ENCODE measurements at regions not wholly inside any gene's neighbourhood (a gene's known extent, or its start where the extent isn't known, plus 50 kb on each side); places are given as distances from the start of the nearest gene placed in this dataset.
"Not testable (repeated sequence)": the region's sequence is repeated elsewhere in the genome, so short reads cannot be mapped to it uniquely, and the experiment has no call there.

DNA sequence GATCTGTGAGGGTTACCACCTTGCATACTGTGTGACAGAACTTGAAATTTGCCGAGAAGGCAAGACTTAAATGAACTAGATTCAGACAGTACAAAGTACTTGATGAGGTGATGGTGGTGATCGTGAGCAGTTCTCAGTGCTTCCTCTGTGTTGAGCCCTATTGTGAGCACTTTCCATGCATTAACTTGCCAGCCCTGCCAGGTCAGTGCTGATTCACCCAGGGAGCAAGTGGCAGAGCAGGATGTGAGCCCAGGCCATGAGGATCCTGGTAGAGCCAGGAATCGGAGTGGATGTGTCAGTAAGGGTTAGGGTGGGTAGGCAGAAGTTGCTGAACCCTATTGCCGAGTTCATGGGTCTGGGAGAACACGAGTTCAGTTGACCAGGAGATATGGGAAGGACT lies 4545.7 kb upstream of the TPTE start:
- not testable (repeated sequence) for DNase-seq (ENCODE audit: low read depth)

DNA sequence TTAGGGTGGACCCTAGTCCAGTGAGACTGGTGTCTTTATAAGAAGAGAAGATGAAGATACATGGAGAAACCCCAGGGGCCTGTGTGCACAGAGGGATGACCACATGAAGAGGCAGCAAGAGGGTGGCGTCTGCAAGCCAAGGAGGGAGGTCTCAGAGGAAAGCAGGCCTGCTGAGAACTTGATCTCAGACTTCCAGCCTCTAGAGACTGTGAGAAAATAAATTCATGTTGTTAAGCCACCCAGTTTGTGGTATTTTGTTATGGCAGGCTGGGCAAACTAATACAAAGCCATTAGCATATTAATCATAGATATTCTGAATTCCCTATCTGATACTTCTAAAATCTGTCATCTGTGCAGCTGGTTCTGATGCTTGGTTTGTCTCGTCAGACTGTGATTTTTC lies 4523.8 kb upstream of the TPTE start:
- not testable (repeated sequence) for DNase-seq (ENCODE audit: low read depth)

- DNase-seq (ENCODE audit: low read depth) = not testable (repeated sequence)
Observed at GRCh38 chr21:6015422-6016057, 4505.8 kb upstream of the TPTE start.

DNA sequence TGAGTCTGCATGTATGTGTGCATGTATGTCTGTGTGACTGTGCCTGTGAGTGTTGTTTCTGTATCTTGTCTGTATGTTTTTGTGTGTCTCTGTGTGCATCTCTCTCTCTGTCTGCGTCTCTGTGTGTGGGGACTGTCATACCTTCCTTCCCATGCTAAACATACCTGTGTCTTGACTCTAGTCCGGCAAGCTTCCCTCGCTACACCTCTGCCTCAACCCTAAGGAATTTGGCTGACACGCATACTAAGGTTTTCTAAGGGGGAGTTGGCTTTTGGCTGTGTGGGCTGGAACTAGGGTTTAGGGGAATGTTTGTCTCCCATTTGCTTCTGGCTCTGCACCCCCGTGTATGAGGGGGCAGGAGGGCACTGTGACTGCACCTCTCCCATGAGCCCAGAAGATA lies 4500.9 kb upstream of the TPTE start:
- not testable (repeated sequence) for DNase-seq (ENCODE audit: low read depth)

GRCh38 chr21:6020953-6021716 lies 4500.2 kb upstream of the TPTE start:
- not testable (repeated sequence) for DNase-seq (ENCODE audit: low read depth)

DNA sequence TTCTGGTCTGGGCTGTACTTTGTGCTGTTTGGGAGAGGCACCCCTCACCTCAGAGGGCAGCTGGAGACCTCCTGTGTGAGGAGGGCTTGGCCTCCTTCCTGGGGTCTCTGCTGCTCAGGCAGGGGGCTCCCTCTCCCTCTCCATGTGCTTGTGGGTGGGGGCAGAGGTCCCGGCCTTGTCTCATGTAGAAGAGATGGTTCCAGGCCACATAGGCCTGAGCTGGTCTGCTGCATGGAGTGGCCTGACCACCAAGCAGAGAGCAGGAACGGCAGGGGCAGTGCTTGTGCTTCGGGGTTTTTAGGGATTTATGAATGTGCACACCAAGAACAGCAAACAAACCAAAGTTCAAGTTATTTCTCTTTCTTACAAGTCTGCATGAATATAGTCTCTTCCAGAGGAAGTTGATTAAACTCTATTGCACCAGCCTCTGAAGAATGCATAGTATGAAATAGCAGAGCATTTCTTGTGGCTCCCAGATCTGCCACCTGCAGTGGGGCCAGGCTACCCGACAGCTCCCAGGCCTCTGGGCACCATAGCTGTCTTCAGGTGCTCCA lies 4499.6 kb upstream of the TPTE start:
- not testable (repeated sequence) for DNase-seq (ENCODE audit: low read depth)

DNA sequence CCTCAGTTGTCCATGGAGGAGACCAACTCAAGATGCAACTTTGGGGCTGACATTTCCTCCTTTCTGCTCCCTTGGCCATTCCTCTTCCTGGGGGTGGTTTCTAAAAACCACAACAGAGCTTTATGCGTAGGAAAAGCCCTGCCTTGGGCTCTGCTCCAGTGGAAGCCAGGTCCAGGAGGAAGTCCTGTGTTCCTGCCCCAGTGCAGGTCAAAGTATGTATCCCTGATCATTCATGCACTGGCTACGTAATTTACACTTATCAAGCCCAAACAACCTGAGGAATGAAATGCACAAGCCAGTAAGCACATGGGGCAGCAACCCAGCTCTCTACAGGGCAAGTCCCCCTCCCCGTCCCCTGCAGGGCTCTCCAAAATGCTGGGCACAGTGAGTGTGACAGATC lies 4498.1 kb upstream of the TPTE start:
- not testable (repeated sequence) for DNase-seq (ENCODE audit: low read depth)

GRCh38 chr21:6025139-6025538 lies 4496.2 kb upstream of the TPTE start:
- not testable (repeated sequence) for DNase-seq (ENCODE audit: low read depth)

DNA sequence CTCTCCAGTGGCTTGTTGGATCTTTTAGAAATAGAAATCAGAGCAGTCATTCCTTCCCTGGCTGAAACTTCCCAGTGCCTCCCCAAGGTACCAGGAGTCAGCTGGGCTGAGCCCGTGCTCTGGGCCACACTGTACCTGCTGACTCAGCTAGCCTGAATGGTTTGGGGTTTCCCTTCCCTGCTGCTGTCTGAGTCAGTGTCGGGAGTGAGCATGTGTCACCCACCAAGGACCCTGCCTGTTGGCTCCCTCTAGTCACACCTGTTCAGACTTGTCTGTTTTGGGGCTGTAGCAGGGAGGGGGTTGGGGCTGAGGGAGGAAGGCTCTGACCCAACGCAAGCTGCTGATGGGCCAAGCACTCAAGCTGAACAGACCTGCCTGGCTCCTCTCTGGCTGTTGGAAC lies 4493.9 kb upstream of the TPTE start:
- DNase-seq (ENCODE audit: low read depth) = not testable (repeated sequence)

DNA sequence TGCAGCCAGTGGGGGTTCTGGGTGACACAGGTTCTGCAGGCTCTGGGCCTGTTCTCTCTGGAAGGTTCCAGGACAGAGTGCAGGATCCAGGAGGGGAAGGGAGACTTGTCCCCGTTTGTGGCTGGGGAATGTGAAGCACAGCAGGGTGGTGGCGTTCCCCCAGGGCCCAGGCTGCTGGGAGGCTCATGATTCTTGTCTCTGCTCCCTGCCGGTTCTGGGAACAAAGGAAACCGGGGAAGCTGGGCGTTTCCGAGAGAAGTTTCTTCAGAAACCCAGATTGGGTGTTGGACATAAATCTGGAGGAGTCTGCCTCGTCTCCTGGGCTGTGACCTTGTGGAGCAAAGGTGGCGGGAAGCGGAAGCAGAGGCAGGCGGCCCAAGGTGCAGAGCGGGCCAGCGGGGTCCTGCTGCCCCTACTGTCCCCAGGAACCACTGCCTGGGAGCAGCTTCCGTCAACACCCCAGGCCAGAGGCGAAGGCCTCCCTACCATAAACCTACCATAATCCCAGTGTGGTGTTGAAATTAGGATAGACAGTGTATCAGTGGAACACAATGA lies 4487.2 kb upstream of the TPTE start:
- not testable (repeated sequence) for DNase-seq (ENCODE audit: low read depth)

DNA sequence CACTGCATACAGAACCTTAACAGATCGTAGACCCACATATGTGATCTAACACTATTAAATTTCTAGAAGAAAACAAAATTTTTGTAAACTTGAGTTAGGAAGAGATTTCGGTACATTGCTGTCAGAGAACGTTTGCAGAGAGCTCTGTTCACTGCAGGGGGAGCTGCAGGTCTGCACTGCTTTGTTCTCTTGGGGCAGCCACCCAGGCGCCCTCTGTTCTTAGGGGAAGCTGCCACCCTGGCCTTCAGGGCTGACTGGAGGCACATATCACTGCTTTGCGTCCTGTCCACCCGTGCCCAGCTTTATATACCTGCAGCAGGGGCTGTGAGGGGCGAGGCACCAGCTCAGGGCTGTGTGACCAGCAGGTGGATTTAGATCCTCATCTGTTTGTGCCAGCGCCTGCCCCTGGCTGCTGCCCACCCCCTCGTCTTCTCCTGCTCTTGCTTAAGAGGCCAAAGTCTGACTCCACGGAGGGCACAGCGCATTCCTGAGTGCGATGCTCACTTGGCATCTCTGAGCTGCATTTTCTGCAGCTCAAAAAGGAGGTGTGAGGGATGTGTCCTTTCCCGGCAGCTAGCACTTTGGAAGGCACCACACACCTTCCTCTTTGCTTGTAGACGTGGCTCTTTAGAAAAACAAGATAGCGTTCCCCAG lies 4486.4 kb upstream of the TPTE start:
- not testable (repeated sequence) for DNase-seq (ENCODE audit: low read depth)

DNA sequence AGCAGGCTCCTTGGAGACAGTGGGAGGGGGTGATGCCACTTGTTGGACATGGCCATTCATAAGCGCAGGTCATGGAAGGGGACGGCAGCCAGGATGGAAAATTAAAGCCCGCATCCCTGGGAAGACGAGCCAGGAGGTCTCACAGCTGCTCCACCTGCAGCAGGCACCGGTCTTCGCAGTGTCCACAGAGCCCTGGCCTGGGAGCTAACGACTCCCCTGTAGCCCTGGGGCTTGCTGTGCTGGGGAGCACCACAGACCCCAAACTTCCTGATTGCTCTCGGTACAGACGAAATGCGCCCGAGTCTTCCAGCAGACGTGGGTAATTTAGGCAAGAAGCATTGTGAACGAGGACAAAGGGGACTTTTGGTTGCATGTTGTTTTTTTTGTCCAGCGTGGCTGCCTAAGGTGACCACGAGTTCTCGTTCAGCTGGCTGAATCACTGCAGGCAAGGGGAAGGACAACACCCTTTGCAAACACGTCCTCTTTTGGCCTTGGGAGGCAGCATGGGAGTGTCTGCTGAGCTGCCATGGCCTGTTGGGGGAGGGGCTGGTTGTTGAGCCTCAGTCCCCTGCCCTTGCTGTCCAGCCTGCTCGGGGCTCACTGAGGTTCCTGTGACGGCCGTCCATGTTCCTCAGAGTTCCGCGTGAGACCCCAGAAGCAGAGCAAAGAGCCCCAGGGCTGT lies 4485.8 kb upstream of the TPTE start:
- not testable (repeated sequence) for DNase-seq (ENCODE audit: low read depth)

- DNase-seq (ENCODE audit: low read depth) = not testable (repeated sequence)
Observed at GRCh38 chr21:6039224-6039623, 4482.2 kb upstream of the TPTE start.

GRCh38 chr21:6040095-6040494 lies 4481.3 kb upstream of the TPTE start:
- not testable (repeated sequence) for DNase-seq (ENCODE audit: low read depth)

GRCh38 chr21:6043430-6044275 lies 4477.7 kb upstream of the TPTE start:
- not testable (repeated sequence) for DNase-seq (ENCODE audit: low read depth)

DNA sequence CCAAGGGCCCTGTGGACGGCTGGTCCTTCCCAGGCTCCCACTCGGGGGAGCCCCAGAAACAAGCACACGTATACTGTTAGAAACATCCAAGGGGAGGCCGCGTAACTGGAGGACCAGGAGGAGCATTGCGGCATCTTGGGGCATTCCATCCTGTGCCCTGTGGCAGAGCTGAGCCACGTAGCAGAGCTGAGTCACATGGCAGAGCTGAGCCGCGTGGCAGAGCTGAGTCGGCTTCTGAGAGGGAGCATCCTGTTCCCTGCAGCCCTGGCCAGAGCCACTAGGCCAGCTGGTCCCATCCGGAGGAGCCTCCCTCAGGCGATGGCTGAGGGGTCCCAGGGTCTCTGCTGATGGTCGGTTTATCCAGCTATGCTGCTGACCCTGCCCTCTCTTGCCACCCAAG lies 4476.7 kb upstream of the TPTE start:
- DNase-seq (ENCODE audit: low read depth) = not testable (repeated sequence)

GRCh38 chr21:6049930-6050329 lies 4471.5 kb upstream of the TPTE start:
- not testable (repeated sequence) for DNase-seq (ENCODE audit: low read depth)

DNA sequence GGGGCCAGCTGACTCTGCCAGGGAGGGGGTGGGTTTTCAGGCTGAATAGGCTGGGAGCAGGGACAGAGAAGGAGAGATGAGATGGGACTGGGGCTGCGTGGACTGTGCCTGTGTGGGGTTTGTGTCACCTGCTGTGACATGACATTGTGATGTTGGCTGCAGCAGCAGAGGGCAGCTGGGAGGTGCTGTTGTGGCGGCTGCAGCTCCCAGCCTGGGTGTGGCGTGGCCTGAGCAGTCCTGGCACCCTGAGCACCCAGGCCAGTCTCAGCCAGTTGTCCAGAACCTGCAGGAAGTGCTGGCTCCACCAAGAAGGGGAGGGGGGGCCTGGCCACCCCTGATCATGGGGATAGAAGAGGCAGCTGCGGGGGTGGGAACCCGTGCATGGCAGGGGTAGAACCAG lies 4469.3 kb upstream of the TPTE start:
- not testable (repeated sequence) for DNase-seq (ENCODE audit: low read depth)

- DNase-seq (ENCODE audit: low read depth) = not testable (repeated sequence)
Observed at GRCh38 chr21:6053145-6053544, 4468.2 kb upstream of the TPTE start.

- DNase-seq (ENCODE audit: low read depth) = not testable (repeated sequence)
Observed at GRCh38 chr21:6058997-6059396, 4462.4 kb upstream of the TPTE start.

Measured in M059J (cell line).